OCI-LY3 (cell line): ENCODE measurements at regions not wholly inside any gene's neighbourhood (a gene's known extent, or its start where the extent isn't known, plus 50 kb on each side); places are given as distances from the start of the nearest gene placed in this dataset.

Source experiments
- EZH2phosphoT487 ChIP-seq: fragments of 200-600 bp; shearing (Covaris generic); IDR thresholded peaks from 2 replicates; pipeline ENCODE4 v1.6.1; 2018; ENCODE audit warnings: antibody characterized with exemption, mixed run types, low read depth
- TF ChIP-seq, protein P1 (sequence below): fragments of 200-600, 300-600 bp; sonication (generic); IDR thresholded peaks from 2 replicates; pipeline ENCODE4 v1.5.1; 2014; ENCODE audit warnings: antibody characterized with exemption, low read length, low read depth

DNA sequence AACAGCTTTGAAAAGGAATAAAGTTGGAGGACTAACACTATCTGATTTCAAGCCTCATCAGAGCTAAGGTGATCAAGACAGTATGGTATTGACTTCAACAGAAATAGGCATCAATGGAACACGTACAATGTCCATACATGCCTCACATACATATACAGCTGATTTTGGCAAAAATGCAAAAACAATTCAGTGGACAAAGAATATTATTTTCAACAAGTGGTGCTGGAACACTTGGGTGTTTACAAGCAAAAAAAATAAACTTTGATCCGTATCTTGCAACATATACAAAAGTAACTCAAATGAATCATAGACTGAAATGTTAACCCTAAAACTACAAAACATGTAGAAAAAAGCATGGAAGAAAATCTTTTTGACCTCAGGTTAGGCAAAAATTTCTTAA is 141.9 kb upstream of the ZC3H11B start:
- TF ChIP-seq, protein P1, sequence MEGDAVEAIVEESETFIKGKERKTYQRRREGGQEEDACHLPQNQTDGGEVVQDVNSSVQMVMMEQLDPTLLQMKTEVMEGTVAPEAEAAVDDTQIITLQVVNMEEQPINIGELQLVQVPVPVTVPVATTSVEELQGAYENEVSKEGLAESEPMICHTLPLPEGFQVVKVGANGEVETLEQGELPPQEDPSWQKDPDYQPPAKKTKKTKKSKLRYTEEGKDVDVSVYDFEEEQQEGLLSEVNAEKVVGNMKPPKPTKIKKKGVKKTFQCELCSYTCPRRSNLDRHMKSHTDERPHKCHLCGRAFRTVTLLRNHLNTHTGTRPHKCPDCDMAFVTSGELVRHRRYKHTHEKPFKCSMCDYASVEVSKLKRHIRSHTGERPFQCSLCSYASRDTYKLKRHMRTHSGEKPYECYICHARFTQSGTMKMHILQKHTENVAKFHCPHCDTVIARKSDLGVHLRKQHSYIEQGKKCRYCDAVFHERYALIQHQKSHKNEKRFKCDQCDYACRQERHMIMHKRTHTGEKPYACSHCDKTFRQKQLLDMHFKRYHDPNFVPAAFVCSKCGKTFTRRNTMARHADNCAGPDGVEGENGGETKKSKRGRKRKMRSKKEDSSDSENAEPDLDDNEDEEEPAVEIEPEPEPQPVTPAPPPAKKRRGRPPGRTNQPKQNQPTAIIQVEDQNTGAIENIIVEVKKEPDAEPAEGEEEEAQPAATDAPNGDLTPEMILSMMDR, result no peak
- no peak for TF ChIP-seq EZH2phosphoT487
